Small intestine (tissue), 7 donors: ENCODE measurements at regions not wholly inside any gene's neighbourhood (a gene's known extent, or its start where the extent isn't known, plus 50 kb on each side); places are given as distances from the start of the nearest gene placed in this dataset.

ENCODE experiments used
- DNase-seq, 2 donors: peaks; one replicate each; pipeline versions ENCODE4 v3.0.0 to v3.0.0-alpha.2; 2013
- FAIRE-seq: peaks from 2 replicates; lab custom pipeline; 2012; peaks lifted over from hg19 to GRCh38; lab: Jason Lieb, UNC
- H3K27ac ChIP-seq, 3 donors: one replicate each; pipeline ENCODE4 v1.5.1; 2013; ENCODE audit warnings: low read length in 2 of 3, mild to moderate bottlenecking in 2 of 3, control low read depth in 1 of 3, inconsistent platforms in 1 of 3, low read depth in 1 of 3, moderate library complexity in 1 of 3
- H3K27me3 ChIP-seq, 3 donors: one replicate each; pipeline ENCODE4 v1.6.1; 2013; ENCODE audit warnings: low read length in 3 of 3, inconsistent platforms in 1 of 3; ENCODE audit not compliant: control insufficient read depth in 3 of 3, insufficient read depth in 3 of 3
- H3K36me3 ChIP-seq, 3 donors: one replicate each; pipeline ENCODE4 v1.6.1; 2013; ENCODE audit warnings: low read length in 3 of 3, inconsistent platforms in 1 of 3, low read depth in 1 of 3, mild to moderate bottlenecking in 1 of 3, moderate library complexity in 1 of 3; ENCODE audit not compliant: control insufficient read depth in 3 of 3, insufficient read depth in 2 of 3
- H3K4me1 ChIP-seq, 3 donors: one replicate each; pipeline ENCODE4 v1.6.1; 2013; ENCODE audit warnings: low read length in 2 of 3, inconsistent platforms in 1 of 3, low read depth in 1 of 3, mild to moderate bottlenecking in 1 of 3, moderate library complexity in 1 of 3; ENCODE audit not compliant: control insufficient read depth in 3 of 3, insufficient read depth in 2 of 3
- H3K4me3 ChIP-seq, 3 donors: one replicate each; pipeline ENCODE4 v1.5.1; 2013; ENCODE audit warnings: low read length in 3 of 3, control low read depth in 1 of 3, inconsistent platforms in 1 of 3, low read depth in 1 of 3, mild to moderate bottlenecking in 1 of 3, moderate library complexity in 1 of 3
- H3K9me3 ChIP-seq, 2 donors: one replicate each; pipeline ENCODE4 v1.6.1; 2013; ENCODE audit warnings: low read depth in 1 of 2, low read length in 1 of 2; ENCODE audit not compliant: control insufficient read depth in 2 of 2, insufficient read depth in 1 of 2
- WGBS, 3 donors: extraction: QIAGEN DNeasy Blood & Tissue Kit; methylation state at CpG; one replicate each; pipeline ENCODE4 v1.1.7; 2013; 5-methylcytosine and 5-hydroxymethylcytosine counted together
- donor health status: healthy with polysubstance abuse.
- donor health status: control.
- donor health status: control.
- donor health status: Bipolar disorder and iron deficiency.
- donor health status: healthy.

DNA sequence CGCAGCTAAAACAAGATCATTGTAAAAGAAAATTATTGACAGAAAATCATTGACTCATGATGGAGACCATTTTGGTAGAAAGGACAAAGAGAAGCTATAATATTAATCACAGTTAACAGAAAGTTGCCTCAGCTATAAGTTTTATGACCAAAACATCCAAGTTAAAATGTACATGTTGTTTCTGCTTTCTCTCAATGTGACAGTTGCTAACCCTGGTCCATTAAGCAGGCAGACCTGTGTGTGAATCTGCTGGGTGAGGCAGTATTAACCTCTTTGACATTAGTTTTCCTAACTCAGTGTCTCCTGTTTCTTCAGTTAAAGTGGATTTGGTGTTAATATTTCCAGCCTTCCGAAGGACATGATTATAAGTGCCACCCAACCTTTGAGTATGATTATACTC, 94.8 kb upstream of the DCLK2 start:
- Histone ChIP-seq H3K27ac (no peak overlapping the region), H3K4me3 (no peak overlapping the region), H3K9me3 (no peaks in the 10 kb centered on the region), H3K27me3 (no peaks in the 10 kb centered on the region), H3K36me3 (no peaks in the 10 kb centered on the region), H3K4me1 (no peaks in the 10 kb centered on the region)
- 96 to 98% (median 97%) methylated on average over 2 of the region's 2 CpGs for WGBS, 3 donors
- FAIRE-seq = no peak
- no peak for DNase-seq

DNA sequence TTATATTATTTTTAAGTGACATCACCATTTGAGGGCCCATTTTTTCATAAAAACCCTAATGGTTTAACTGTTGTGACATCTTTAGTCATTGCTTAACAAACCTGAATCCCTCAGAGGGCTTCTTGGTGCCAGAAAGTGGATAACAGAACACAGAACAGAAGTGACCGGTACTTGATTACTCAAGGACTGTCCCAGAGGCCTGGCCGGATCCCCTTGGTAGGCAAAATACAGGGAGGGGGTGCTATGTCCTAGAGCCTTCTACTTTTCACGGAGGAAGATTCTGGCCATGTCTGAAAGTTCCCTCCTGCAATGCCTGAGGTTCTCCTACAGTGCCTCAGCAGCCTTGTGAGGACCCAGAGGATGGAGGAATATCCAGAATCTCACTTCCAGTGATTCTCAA, 94.3 kb upstream of the DCLK2 start:
- no peak overlapping the region for H3K27ac ChIP-seq
- H3K4me3 ChIP-seq = no peak overlapping the region
- 93 to 97% (median 95%) methylated on average over 3 of the region's 3 CpGs for WGBS, 3 donors
- H3K4me1 ChIP-seq = no peaks in the 10 kb centered on the region
- H3K36me3 ChIP-seq = no peaks in the 10 kb centered on the region
- no peaks in the 10 kb centered on the region for H3K9me3 ChIP-seq
- no peak for DNase-seq
- no peak for FAIRE-seq
- H3K27me3 ChIP-seq = no peaks in the 10 kb centered on the region

DNA sequence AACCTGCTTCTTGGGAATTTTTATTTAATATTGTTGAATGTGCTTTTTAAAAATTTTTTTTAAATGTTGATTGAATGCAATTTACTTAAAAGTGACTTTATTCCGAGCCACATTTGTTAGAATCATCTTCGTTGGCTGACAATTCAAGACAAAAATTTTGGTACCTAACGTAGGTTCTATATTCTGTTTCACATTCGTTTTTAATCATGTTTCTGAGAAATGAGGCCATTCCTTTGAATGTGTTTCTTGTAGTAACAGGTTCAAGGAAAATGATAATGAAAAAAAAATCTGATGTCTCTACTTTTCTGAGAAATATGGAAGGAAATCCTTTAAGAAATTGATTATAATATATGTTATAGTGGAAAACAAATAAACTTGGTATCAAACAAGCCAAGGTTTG, 92.3 kb upstream of the DCLK2 start:
- H3K4me1 ChIP-seq = no peaks in the 10 kb centered on the region
- H3K27ac ChIP-seq = no peak overlapping the region
- H3K27me3 ChIP-seq = no peaks in the 10 kb centered on the region
- no peak overlapping the region for H3K4me3 ChIP-seq
- DNase-seq (no peak), FAIRE-seq (no peak)
- no peaks in the 10 kb centered on the region for H3K36me3 ChIP-seq
- H3K9me3 ChIP-seq = no peaks in the 10 kb centered on the region
- WGBS, 3 donors = 72 to 88% (median 88%) methylated on average over 4 of the region's 4 CpGs

DNA sequence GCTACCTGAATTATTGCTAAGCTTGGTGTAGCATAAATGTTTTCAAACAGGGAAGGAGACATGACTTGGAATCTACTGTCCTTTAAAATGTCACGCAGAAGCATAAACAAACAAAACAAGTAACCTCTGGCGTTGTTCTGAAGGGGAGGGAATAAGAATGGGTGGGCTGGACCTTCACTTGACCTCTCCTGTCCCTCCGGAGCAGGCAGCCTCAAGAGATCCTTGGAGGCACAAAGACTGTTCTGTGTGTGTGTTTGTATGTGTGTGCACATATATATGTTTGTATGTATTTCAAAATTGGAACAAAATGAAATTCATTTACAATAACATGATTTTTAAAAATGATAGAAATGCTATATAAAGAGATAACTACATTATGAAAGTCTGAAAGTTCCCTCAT, 91.3 kb upstream of the DCLK2 start:
- FAIRE-seq = no peak
- no peak overlapping the region for H3K4me3 ChIP-seq

DNA sequence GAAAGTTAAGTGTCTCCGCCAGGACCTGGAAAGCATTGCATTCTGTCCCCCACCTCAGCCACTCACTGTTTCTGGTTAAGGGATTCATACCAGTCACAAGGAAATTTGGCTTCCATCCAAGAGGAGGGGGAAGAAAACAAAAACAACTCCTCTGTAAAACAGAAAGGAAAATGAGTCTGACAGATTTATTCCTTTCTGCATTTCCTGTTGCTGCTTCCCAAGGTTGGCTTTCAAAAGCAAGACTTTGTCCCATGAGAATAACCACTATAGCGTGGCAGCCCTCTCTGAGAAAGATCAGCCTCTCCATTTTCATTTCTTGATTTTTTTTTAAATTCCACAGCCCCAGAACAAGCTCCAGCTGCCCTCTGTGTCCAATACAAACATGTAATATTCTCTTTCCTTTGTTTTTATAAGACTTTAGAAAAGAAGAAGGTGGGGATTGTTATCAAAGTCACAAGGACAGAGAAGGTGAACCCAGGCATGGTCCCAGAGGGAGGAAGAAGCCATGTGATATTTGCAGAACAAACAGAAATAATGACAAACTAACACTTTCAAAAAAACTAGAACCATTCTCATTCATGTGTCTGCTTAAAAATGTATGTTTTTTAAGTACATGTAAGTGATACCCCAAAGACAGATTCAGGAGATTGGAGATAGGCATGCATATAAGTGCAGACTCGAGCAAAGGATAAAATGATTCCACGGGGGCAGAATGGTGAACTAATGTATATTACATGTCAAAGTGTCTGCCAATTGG, 90.7 kb upstream of the DCLK2 start:
- no peak overlapping the region for H3K4me3 ChIP-seq
- DNase-seq (peak in 1 of 2 donors; percentile 36), FAIRE-seq (no peak)
- no peaks in the 10 kb centered on the region for H3K27me3 ChIP-seq
- H3K36me3 ChIP-seq = no peaks in the 10 kb centered on the region
- H3K27ac ChIP-seq = no peak overlapping the region
- 58 to 68% (median 63%) methylated on average over 4 of the region's 4 CpGs for WGBS, 3 donors
- H3K4me1 ChIP-seq = no peaks in the 10 kb centered on the region
- H3K9me3 ChIP-seq = no peaks in the 10 kb centered on the region

More for the DNA sequence above, 91.3 kb upstream of the DCLK2 start:
- H3K36me3 ChIP-seq = no peaks in the 10 kb centered on the region
- H3K9me3 ChIP-seq = no peaks in the 10 kb centered on the region
- H3K27me3 ChIP-seq = no peaks in the 10 kb centered on the region
- H3K4me1 ChIP-seq = no peaks in the 10 kb centered on the region
- 47 to 64% (median 54%) methylated on average over 3 of the region's 3 CpGs for WGBS, 3 donors
- no peak for DNase-seq
- H3K27ac ChIP-seq = no peak overlapping the region

DNA sequence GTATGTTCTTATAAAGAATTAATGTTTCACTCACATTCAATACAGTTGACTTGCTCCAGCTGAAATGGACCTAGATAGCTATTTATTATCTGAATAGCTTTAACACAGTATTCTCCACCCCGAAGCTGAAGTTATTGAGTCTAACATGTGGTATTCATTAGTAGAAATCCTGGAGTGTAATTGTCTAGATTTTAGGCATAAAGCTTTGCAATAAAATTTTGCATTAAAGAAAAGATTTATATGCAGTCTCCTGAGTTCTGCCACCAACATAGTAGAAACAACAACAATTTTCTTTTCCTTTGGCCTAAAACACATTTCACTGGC, 90.2 kb upstream of the DCLK2 start:
- Histone ChIP-seq H3K27ac (no peak overlapping the region), H3K36me3 (no peaks in the 10 kb centered on the region), H3K9me3 (no peaks in the 10 kb centered on the region), H3K4me1 (no peaks in the 10 kb centered on the region), H3K4me3 (no peak overlapping the region), H3K27me3 (no peaks in the 10 kb centered on the region)
- WGBS, 3 donors = 36 to 66% (median 54%) methylated on average over 1 of the region's 1 CpG
- DNase-seq (no peak), FAIRE-seq (no peak)

DNA sequence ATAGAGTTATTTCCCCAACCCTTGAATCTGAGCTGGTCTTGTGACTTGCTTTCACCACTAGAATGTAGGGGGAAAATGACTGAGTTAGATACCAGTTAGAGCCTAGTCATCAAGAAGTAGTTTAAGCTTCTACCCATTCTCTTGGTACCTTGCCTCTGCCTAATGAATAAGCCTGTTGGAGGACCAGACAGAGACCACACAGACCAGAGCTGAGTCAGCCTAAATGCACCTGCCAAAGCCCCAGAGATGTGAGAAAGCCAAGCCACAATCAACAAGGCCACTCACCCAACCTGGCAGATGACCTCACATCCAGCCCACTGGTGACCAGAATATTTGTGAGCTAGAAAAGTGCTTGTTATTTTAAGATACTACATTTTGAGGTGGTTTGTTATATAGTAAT, 85.2 kb upstream of the DCLK2 start:
- FAIRE-seq = no peak
- H3K4me1 ChIP-seq = no peaks in the 10 kb centered on the region
- H3K36me3 ChIP-seq = no peaks in the 10 kb centered on the region
- no peak overlapping the region for H3K27ac ChIP-seq
- no peaks in the 10 kb centered on the region for H3K27me3 ChIP-seq
- DNase-seq = no peak
- H3K9me3 ChIP-seq = no peaks in the 10 kb centered on the region
- no peak overlapping the region for H3K4me3 ChIP-seq

DNA sequence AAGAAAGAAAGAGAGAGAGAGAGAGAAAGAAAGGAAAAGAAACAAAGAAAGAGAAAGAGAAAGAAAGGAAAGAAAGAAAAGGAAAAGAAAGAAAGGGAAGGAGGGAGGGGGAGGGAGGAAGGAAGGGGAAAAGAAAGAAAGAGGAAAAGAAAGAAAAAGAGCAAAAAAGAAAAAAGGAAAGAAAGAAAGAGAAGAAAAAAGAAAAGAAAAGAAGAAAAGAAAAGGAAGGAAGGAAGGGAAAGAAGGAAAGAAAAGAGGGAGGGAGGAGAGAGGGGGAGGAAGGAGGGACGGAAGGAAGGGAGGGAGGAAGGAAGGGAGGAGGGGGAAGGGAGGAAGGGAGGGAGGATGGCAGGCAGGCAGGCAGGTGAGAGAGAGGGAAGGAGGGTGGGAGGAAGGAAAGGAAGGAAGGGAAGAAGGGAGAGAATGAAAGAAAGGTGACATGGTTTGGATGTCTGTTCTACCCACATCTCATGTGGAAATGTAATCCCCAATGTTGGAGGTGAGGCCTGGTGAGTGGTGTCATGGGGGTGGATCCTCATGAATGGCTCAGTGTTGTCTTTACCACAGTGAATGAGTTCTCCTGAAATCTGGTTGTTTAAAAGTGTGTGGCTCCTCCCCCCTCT, 83.0 kb upstream of the DCLK2 start:
- WGBS, 3 donors = 73 to 100% (median 77%) methylated on average over 1 of the region's 1 CpG
- H3K4me1 ChIP-seq = no peaks in the 10 kb centered on the region
- no peaks in the 10 kb centered on the region for H3K9me3 ChIP-seq
- no peaks in the 10 kb centered on the region for H3K36me3 ChIP-seq
- FAIRE-seq (no peak), DNase-seq (no peak)
- H3K4me3 ChIP-seq = no peak overlapping the region
- no peak overlapping the region for H3K27ac ChIP-seq
- no peaks in the 10 kb centered on the region for H3K27me3 ChIP-seq
